HG03565 (cell line): ENCODE measurements at regions not wholly inside any gene's neighbourhood (a gene's known extent, or its start where the extent isn't known, plus 50 kb on each side); places are given as distances from the start of the nearest gene placed in this dataset.

Experiments
- ATAC-seq: cut with Tn5 transposase; IDR thresholded peaks from one replicate; pipeline ENCODE4 v1.9.1; 2021; ENCODE audit warnings: mild to moderate bottlenecking, moderate library complexity; ENCODE audit not compliant: unreplicated experiment

- no peak for ATAC-seq
Measured at GRCh38 chr7:41383596-41383995, 319.3 kb downstream of the INHBA start.

- no peak for ATAC-seq
Measured at GRCh38 chr7:41378156-41378555, 324.7 kb downstream of the INHBA start.

GRCh38 chr7:41375582-41375981, 327.3 kb downstream of the INHBA start:
- no peak for ATAC-seq

- no peak for ATAC-seq
Measured at GRCh38 chr7:41374150-41374848, 328.6 kb downstream of the INHBA start.

GRCh38 chr7:41367967-41368882, 334.7 kb downstream of the INHBA start:
- no peak for ATAC-seq

- no peak for ATAC-seq
Measured at GRCh38 chr7:41351091-41351490, 351.8 kb downstream of the INHBA start.

- no peak for ATAC-seq
Measured at GRCh38 chr7:41346878-41347277, 356.0 kb downstream of the INHBA start.

GRCh38 chr7:41339913-41340676, 362.8 kb downstream of the INHBA start:
- ATAC-seq: no peak

- no peak for ATAC-seq
Measured at GRCh38 chr7:41336981-41337380, 365.9 kb downstream of the INHBA start.

- ATAC-seq: no peak
Measured at GRCh38 chr7:41336455-41336952, 366.4 kb downstream of the INHBA start.

GRCh38 chr7:41334071-41334862, 368.6 kb downstream of the INHBA start:
- no peak for ATAC-seq

- no peak for ATAC-seq
Measured at GRCh38 chr7:41333511-41333910, 369.4 kb downstream of the INHBA start.

- no peak for ATAC-seq
Measured at GRCh38 chr7:41331194-41331593, 371.7 kb downstream of the INHBA start.

GRCh38 chr7:41328544-41328943, 374.3 kb downstream of the INHBA start:
- no peak for ATAC-seq

GRCh38 chr7:41328131-41328530, 374.8 kb downstream of the INHBA start:
- ATAC-seq: no peak

GRCh38 chr7:41326616-41327015, 376.3 kb downstream of the INHBA start:
- no peak for ATAC-seq

- ATAC-seq: no peak
Measured at GRCh38 chr7:41323806-41324205, 379.1 kb downstream of the INHBA start.

- ATAC-seq: no peak
Measured at GRCh38 chr7:41319581-41319980, 383.3 kb downstream of the INHBA start.

GRCh38 chr7:41316410-41316809, 386.5 kb downstream of the INHBA start:
- ATAC-seq: no peak

GRCh38 chr7:41315764-41316163, 387.1 kb downstream of the INHBA start:
- ATAC-seq: no peak
